ENCODE measurements at regions not wholly inside any gene's neighbourhood (a gene's known extent, or its start where the extent isn't known, plus 50 kb on each side); places are given as distances from the start of the nearest gene placed in this dataset.
"Not testable (repeated sequence)": the region's sequence is repeated elsewhere in the genome, so short reads cannot be mapped to it uniquely, and the experiment has no call there.

GRCh38 chr3:176302271-176302670 lies 895.0 kb downstream of the TBL1XR1 start:
- DNase-seq = no peak

- DNase-seq = no peak
These were observed 901.1 kb downstream of the TBL1XR1 start for GRCh38 chr3:176296066-176296597.

GRCh38 chr3:176293276-176293675 lies 904.0 kb downstream of the TBL1XR1 start:
- no peak for DNase-seq

DNA sequence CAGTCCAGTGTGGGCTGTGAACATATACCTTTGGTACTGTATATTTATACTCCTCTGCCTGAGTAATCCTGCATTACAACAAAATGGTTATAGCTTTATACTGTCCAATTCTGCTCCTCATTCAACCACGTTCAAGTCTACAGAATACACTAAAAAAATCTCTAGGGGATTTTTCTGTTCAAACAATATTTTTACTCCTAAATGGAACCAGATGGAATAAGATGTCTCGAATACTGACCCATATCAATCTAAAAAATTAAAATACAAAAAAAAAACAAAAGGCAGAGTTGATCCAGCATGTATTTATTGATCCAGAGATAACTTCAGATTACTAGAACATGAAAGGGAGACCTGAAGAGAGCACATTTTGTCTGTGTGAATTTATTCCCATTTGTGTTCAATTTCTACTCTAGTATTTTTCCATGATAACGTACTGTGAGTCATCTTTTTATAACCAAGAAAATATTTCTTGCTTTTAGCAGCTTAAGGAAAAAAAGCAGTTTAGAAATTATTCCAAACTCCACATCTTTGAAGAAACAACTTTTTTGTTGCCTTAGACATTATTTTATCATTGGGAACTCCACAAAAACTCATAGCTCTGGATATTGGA lies 910.7 kb downstream of the TBL1XR1 start:
- DNase-seq = no peak

DNA sequence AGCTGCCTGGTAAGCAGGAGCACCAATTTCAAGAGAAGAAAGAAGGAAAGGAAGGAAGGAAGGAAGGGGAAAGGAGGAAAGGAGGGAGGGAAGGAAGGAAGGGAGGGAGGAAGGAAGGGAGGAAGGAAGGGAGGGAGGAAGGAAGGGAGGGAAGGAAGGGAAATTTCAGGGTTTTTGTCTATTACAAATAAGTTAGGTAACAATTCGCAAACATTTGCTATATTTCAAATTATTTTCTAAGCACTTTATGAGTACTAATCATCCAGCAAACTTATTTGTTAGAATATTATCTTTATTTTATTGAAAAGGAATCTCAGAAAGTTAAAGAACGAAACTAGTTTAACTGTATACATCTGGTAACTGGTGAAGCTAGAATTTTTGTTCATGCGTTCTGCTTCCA lies 921.7 kb downstream of the TBL1XR1 start:
- DNase-seq = no peak

GRCh38 chr3:176275113-176275512 lies 922.2 kb downstream of the TBL1XR1 start:
- DNase-seq = no peak

- no peak for DNase-seq
These were observed 923.1 kb downstream of the TBL1XR1 start for GRCh38 chr3:176274161-176274560.

DNA sequence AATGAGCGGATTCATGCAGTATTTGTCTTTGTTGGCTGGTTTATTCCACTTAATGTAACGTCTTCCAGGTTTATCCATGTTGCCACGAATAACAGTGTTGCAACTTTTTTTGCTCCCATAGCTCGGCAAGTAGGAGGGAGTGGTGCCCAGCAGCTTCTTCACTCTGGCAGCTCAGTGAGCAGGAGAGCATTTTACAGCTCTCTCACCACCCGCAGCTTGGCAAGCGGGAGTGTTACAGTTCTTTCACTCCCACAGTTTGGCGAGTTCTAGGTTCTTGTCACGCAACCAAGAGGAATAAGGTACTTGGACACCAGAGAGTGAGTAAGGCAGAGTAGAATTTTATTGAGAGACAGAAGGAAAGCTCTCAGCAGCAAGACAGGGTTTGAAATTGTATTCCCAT lies 935.2 kb downstream of the TBL1XR1 start:
- DNase-seq = no peak

- no peak for DNase-seq
These were observed 950.1 kb downstream of the TBL1XR1 start for GRCh38 chr3:176247191-176247590.

DNA sequence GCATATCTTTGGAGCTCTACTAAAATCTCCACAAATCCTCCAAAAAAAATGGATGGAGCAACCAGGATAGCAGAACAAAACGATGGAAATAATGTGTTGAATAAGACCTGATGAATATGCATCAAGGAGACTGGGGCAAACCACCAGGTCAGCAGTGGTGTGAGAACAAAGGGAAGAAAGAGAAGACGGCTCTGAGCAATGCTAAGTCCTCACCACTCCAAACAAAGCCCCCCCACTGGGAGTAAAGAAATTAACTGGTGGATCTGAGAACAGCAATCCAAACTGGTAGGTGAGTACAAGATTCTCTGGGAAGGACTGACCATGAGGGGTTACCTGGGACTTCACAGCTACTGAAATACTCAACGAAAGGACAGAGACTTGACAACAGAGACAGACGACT lies 977.3 kb downstream of the TBL1XR1 start:
- no peak for DNase-seq

DNA sequence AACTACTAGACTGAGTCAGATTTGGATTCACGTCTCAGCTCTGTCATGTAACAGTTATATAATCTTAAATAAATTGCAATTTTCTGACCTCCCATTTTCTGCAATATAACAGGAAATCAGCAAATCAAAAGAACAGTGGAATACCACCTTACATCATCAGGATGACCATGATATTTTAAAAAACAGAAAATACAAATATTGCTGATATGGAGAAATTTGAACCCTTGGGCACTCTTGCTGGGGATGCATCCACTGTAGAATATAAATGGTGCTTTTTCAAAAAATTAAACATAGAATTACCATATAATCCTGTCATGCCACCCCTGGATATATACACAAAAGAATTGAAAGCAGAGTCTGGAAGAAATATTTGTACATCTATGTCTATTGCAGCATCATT lies 982.5 kb downstream of the TBL1XR1 start:
- DNase-seq = no peak

GRCh38 chr3:176213314-176213713 lies 984.0 kb downstream of the TBL1XR1 start:
- DNase-seq = not testable (repeated sequence)

DNA sequence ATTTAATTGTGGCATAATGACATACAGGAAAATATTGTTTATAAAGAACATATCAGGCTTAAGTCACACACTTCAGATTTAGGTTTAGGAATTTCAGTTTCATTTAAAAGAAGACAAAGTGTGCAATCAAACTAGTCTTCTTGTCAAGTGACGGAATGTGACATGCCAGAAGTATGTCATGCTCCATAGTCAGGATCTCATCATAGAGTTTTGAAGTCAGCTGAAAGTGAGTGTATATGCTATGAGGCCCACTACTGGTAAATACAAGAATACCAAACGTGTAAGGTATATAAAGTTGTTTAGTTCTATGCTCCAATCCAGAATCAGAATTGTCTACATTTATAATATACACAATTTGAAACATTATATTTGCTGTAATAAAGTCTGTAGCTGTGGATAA lies 988.4 kb downstream of the TBL1XR1 start:
- no peak for DNase-seq

DNA sequence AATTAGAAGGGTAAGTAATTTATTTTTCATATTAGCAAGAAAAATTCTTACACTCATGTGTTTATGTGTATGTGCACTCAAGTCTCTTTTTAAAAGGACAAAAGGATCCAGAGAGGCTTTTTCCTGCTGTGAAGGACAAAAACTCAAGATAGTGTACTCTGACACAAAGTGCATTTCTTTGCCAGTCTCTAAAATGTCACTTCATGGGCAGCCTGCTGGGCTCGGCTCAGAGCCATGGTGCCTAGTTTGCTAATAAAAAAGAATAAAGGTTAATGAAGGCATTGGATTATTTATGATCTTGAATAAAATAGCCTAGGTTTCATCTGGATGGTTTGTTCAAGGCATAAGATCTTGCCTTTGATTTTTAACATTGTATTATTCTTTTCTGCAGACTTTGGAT lies 989.0 kb downstream of the TBL1XR1 start:
- no peak for DNase-seq

GRCh38 chr3:176206809-176207208 lies 990.5 kb downstream of the TBL1XR1 start:
- DNase-seq = no peak

GRCh38 chr3:176202652-176203051 lies 994.6 kb downstream of the TBL1XR1 start:
- DNase-seq = no peak

GRCh38 chr3:176193032-176193730 lies 1004.1 kb downstream of the TBL1XR1 start:
- no peak for DNase-seq

DNA sequence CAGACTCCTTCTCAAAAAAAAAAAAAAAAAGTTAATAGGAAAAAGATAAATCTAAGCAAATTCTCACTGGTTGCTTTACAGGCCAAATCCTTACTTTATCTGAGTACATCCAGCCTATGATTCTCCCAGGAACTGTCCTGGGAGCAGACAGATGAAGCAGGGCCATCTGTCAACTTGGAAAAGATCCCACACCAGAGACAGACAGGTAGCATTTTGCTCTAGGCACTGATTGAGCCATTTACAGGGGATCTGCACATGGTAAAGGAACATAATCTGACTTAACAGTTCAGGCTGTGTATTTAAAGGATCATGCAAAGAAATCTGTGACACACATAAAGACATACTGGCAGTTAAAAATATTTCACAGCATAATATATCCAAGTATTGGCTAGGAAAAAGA lies 1006.5 kb downstream of the TBL1XR1 start:
- no peak for DNase-seq

GRCh38 chr3:176183181-176183580 lies 1014.1 kb downstream of the TBL1XR1 start:
- DNase-seq = no peak

DNA sequence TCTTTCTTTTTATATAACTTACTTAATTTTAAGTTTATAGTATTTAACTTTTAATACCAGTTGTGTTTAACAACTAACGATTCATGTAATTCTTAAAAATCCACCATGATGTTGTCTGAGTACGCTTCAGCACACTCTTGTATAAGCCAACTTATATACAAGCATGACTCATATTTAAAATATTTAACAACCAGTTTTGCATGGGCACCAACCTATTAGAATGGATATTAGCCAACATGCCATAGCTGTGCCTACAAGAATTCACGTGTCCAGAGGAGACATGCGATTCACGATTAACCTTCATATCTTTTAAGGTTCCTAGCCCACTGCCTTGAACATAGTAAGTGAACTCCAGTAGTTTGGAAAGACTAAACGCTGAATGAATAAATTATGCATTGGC lies 1023.2 kb downstream of the TBL1XR1 start:
- no peak for DNase-seq

GRCh38 chr3:176172492-176172891 lies 1024.8 kb downstream of the TBL1XR1 start:
- DNase-seq = no peak

DNA sequence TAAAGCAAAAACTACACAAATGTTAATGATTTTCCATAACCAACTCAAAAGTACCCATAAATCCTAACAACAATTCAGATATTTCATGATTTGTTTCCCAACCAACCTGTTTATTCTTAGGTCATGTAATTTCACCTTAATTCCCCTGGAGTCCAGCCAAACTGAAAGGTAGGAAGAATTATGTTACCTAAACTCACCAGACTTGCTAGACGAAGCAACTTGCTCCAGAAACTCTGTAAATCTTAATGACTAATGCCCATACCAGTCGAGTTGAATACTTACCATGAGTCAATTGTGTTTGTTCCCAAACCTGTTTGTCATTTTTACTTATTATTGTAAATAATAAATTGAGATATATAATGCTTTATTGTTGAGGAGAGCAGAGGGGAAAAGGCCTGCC lies 1030.0 kb downstream of the TBL1XR1 start:
- no peak for DNase-seq

DNA sequence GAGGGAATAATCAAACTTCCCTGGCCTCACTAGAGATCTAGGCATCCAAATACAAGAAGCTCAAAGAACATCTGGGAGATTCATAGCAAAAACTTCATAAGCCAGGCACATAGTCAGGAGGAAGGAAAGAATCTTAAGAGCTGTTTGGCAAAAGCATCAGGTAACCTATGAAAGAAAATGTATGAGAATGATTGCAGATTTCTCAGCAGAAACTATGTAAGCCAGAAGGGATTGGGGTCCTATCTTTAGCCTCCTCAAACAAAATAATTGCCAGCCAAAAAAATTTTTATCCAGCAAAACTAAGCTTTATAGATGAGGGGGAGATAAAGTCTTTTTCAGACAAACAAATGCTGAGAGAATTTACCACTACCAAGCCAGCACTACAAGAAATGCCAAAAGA lies 1036.3 kb downstream of the TBL1XR1 start:
- DNase-seq = no peak

DNA sequence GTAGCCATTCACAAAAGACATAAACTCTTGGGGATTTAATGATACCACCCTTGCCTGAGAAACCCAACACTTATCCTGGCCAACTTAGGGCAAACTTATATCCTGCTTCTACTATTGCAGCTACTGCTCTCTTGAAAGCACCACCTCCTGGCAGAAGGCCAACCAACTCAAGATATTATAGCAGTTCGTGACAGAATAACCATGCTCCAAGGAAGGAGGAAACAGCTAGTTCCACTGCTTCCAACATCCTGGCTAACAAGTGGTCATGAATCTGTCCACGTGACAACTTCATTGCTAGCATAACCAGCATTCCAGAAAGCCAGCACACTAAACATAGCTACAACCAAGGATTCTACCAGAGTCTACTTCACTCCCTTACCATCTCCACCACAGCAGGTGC lies 1037.5 kb downstream of the TBL1XR1 start:
- no peak for DNase-seq

GRCh38 chr3:176155012-176155411 lies 1042.3 kb downstream of the TBL1XR1 start:
- no peak for DNase-seq

Data from stimulated activated CD4-positive, alpha-beta T cell treated with anti-CD3 and anti-CD28 coated beads, Interleukin-15, amount 100 ng/mL, for 24 hours (primary cell).